Mesendoderm (in vitro differentiated cells): ENCODE measurements at regions not wholly inside any gene's neighbourhood (a gene's known extent, or its start where the extent isn't known, plus 50 kb on each side); places are given as distances from the start of the nearest gene placed in this dataset.
"Not testable (repeated sequence)": the region's sequence is repeated elsewhere in the genome, so short reads cannot be mapped to it uniquely, and the experiment has no call there.

Experiments
- DNase-seq: peaks from one replicate; pipeline ENCODE4 v3.0.0; 2013
- H2AK5ac ChIP-seq: 2 replicates; pipeline ENCODE4 v1.6.1; 2013; ENCODE audit warnings: low read length, inconsistent platforms
- H2BK120ac ChIP-seq: 2 replicates; pipeline ENCODE4 v1.6.1; 2013; ENCODE audit warnings: low read depth, mild to moderate bottlenecking, low read length, moderate library complexity, mixed read lengths
- H2BK15ac ChIP-seq: replicated peaks from 2 replicates; pipeline ENCODE4 v1.6.1; 2013; ENCODE audit warnings: low read depth, mild to moderate bottlenecking, moderate library complexity
- H2BK5ac ChIP-seq: 2 replicates; pipeline ENCODE4 v1.6.1; 2013; ENCODE audit warnings: low read length, inconsistent platforms
- H3K18ac ChIP-seq: 2 replicates; pipeline ENCODE4 v1.6.1; 2013; ENCODE audit warnings: mild to moderate bottlenecking, low read length, mixed read lengths
- H3K23ac ChIP-seq: one replicate; pipeline ENCODE4 v1.6.1; 2013; ENCODE audit warnings: low read length
- H3K27ac ChIP-seq: 2 replicates; pipeline ENCODE4 v1.5.1; 2013; ENCODE audit warnings: low read depth, mild to moderate bottlenecking, inconsistent platforms, low read length, moderate library complexity
- H3K27me3 ChIP-seq: 2 replicates; pipeline ENCODE4 v1.6.1; 2013; ENCODE audit warnings: low read length, control low read depth, mild to moderate bottlenecking, inconsistent platforms; ENCODE audit not compliant: insufficient read depth, poor library complexity
- H3K36me3 ChIP-seq: 2 replicates; pipeline ENCODE4 v1.6.1; 2013; ENCODE audit warnings: low read length, inconsistent platforms; ENCODE audit not compliant: control insufficient read depth, insufficient read depth
- H3K4ac ChIP-seq: one replicate; pipeline ENCODE4 v1.6.1; 2013; ENCODE audit warnings: low read depth, mild to moderate bottlenecking, low read length, moderate library complexity
- H3K4me1 ChIP-seq: 2 replicates; pipeline ENCODE4 v1.6.1; 2013; ENCODE audit warnings: low read depth, low read length, inconsistent platforms; ENCODE audit not compliant: control insufficient read depth
- H3K4me2 ChIP-seq: 2 replicates; pipeline ENCODE4 v1.6.1; 2013; ENCODE audit warnings: low read length
- H3K4me3 ChIP-seq: 2 replicates; pipeline ENCODE4 v1.5.1; 2013; ENCODE audit warnings: mild to moderate bottlenecking, low read length
- H3K56ac ChIP-seq: one replicate; pipeline ENCODE4 v1.6.1; 2013; ENCODE audit warnings: low read length
- H3K79me1 ChIP-seq: 2 replicates; pipeline ENCODE4 v1.6.1; 2013; ENCODE audit warnings: low read length, inconsistent platforms
- H3K79me2 ChIP-seq: 2 replicates; pipeline ENCODE4 v1.6.1; 2013; ENCODE audit warnings: mild to moderate bottlenecking, low read length; ENCODE audit not compliant: control insufficient read depth, insufficient read depth
- H3K9ac ChIP-seq: 2 replicates; pipeline ENCODE4 v1.6.1; 2013; ENCODE audit warnings: low read length, inconsistent platforms
- H4K5ac ChIP-seq: one replicate; pipeline ENCODE4 v1.6.1; 2013; ENCODE audit warnings: low read length
- H4K8ac ChIP-seq: one replicate; pipeline ENCODE4 v1.6.1; 2013; ENCODE audit warnings: low read depth, mild to moderate bottlenecking, control low read depth, low read length, moderate library complexity
- WGBS: extraction: QIAGEN DNeasy Blood & Tissue Kit; methylation state at CpG from one replicate; pipeline ENCODE4 v1.1.7; 2013; ENCODE audit warnings: low lambda C conversion rate, missing lambda C conversion rate; ENCODE audit not compliant: insufficient coverage; ENCODE audit errors: extremely low coverage; 5-methylcytosine and 5-hydroxymethylcytosine counted together

DNA sequence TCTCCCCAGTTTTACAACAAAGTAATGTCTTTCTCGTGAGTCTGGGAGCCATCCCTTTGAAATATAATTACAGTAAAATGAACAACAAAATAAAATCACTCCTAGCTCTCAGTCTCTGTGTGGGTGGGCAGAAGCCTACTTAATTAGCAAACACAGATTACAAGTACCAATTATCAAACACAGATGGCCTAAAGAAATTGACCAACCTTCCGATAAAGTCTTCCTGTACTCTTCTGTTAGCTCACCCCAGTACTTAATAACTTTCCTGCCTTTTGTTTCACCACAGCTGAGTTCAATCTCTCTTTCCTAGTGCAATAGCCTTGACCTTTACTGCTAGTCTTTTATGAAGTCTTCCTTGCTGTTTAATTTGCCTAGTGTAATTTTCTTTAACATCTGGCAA, 719.2 kb upstream of the MBL2 start:
- Histone ChIP-seq H2AK5ac (no peak overlapping the region), H2BK5ac (no peak overlapping the region), H2BK15ac (no peak overlapping the region), H3K4ac (no peak overlapping the region), H3K18ac (peak overlapping the region; percentile 20), H4K5ac (no peak overlapping the region), H3K27me3 (no peaks in the 10 kb centered on the region), H3K79me1 (no peaks in the 10 kb centered on the region), H2BK120ac (peak overlapping the region; percentile 93), H3K9ac (no peak overlapping the region), H3K27ac (no peak overlapping the region), H3K23ac (no peak overlapping the region), H3K4me1 (no peaks in the 10 kb centered on the region), H3K79me2 (no peaks in the 10 kb centered on the region), H3K4me2 (no peak overlapping the region), H3K56ac (peak overlapping the region; percentile 6), H3K36me3 (no peaks in the 10 kb centered on the region), H3K4me3 (no peak overlapping the region), H4K8ac (no peak overlapping the region)
- DNase-seq, result no peak
- no CpG with 5 or more reads among the region's 2 CpGs for WGBS

DNA sequence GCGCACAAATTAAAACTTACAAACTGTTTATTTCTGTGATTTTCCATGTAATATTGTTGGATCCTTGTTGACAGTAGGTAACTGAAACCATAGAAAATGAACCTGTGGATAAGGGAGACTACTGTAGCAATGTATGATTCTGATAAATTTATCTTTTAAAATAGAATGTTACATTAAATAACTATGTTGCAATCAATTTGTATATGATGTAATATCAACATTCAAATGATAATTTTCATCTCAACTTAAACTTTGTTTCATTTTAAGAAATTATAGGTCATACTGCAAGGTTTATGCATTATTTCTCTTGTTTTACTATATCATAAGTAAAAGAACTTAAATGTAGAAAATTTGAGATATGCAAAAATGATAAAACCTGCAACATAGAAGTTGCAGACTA, 718.0 kb upstream of the MBL2 start:
- Histone ChIP-seq H4K5ac (no peak overlapping the region), H3K4me2 (no peak overlapping the region), H3K36me3 (no peaks in the 10 kb centered on the region), H3K27me3 (no peaks in the 10 kb centered on the region), H2BK15ac (no peak overlapping the region), H3K18ac (no peak overlapping the region), H3K4ac (no peak overlapping the region), H3K79me2 (no peaks in the 10 kb centered on the region), H3K4me3 (no peak overlapping the region), H4K8ac (no peak overlapping the region), H3K9ac (no peak overlapping the region), H3K56ac (no peak overlapping the region), H2AK5ac (no peak overlapping the region), H3K23ac (no peak overlapping the region), H3K4me1 (no peaks in the 10 kb centered on the region), H2BK5ac (no peak overlapping the region), H2BK120ac (no peak overlapping the region), H3K79me1 (no peaks in the 10 kb centered on the region), H3K27ac (peak overlapping the region; percentile 57)
- DNase-seq, result no peak
- WGBS, result no CpG with 5 or more reads among the region's 1 CpG

DNA sequence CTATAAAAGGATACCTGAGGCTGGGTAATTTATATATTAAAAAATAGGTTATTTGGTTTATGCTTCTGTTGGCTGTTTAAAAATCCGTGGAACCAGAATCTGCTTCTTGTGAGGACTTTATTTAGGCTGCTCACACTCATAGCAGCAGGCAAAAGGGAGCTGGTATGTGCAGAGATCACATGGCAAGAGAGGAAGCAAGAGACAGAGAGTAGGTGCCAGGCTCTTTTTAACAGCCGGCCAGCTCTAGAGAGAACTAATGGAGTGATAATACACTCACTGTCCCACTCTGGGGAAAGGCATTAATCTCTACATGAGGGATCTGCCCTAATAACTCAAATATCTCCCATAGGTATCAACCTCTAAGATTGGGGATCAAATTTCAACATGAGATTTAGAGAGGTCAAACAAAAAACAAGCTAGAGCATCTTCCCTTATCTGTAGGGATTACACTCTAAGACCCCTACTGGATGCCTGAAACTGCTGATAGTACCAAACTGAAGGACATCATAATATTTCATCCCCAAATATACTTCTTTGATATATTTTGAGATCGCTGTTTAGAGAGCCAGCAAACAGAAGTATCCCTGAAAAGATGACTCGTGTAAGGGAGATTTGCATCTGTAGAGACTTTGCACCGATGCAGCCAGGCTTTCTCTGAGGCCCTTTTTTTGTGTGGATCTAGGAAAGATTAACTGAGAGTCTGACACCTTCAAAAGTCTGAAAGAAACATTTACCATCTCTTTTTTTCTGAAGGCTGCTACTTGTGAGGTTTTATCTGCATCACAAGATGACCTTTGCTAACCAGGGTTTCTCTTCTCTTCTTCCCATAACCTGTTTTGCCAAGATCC, 717.0 kb upstream of the MBL2 start:
- Histone ChIP-seq H3K79me1 (no peaks in the 10 kb centered on the region), H2AK5ac (no peak overlapping the region), H3K4me2 (no peak overlapping the region), H3K23ac (no peak overlapping the region), H3K4me3 (no peak overlapping the region), H3K4me1 (no peaks in the 10 kb centered on the region), H2BK15ac (no peak overlapping the region), H3K4ac (peak overlapping the region; percentile 81), H3K79me2 (no peaks in the 10 kb centered on the region), H2BK5ac (peak overlapping the region; percentile 51), H3K27me3 (no peaks in the 10 kb centered on the region), H4K8ac (no peak overlapping the region), H3K56ac (peak overlapping the region; percentile 70), H3K36me3 (no peaks in the 10 kb centered on the region), H3K18ac (peak overlapping the region; percentile 56), H2BK120ac (peak overlapping the region; percentile 51), H3K27ac (peak overlapping the region; percentile 94), H3K9ac (no peak overlapping the region), H4K5ac (no peak overlapping the region)
- peak; percentile 89 for DNase-seq
- no CpG with 5 or more reads among the region's 5 CpGs for WGBS

DNA sequence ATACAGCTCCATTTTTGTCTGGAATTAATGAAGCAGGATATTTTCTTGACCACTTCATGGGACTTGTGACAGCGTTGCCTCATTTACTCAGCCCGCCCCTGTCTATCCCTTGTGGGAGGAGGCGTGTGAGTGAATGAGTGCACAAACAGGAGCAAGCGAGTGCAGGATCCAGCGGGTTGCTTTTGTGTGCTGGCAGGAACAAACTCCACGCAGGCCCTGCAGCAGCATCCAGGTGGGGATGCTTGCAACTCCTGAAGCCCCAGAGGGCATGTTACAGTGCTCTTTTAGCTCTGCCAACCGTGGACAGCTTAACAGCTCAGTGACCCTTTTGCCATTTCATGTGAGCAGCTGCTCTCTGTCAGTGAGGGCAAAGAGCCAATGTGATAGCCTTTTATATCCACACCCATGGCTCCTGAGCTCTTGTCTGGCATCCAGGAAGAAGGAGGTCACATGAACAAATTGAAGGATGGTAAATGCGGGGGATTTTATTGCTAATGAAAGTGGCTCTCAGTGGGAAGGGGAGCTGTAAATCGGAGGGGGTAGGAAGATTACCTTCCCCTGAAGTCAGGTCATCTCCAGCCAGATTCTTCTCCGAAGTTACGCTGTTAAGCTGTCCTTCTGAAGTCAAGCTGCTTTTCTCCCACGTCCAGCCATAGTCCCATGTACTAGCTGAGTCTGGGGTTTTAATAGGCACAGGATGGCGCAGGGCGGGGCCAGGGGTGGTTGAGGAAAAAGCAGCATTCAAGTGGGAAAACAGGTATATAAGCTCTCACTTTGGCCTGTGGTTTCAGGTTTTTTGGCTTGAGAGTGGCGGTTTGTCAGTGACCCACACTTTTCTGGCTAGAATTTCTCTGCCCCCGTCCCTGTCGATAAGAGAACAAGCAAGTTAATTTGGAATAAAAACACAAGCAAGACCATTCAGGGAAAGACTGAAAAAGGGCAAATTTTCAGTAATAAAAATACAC, 714.7 kb upstream of the MBL2 start:
- H4K8ac ChIP-seq, result peak overlapping the region; percentile 82
- no peaks in the 10 kb centered on the region for H3K79me2 ChIP-seq
- H3K4me3 ChIP-seq, result no peak overlapping the region
- H2AK5ac ChIP-seq, result peak overlapping the region; percentile 76
- H3K4me2 ChIP-seq, result no peak overlapping the region
- H3K9ac ChIP-seq, result no peak overlapping the region
- H3K18ac ChIP-seq, result peak overlapping the region; percentile 64
- DNase-seq, result no peak
- H3K79me1 ChIP-seq, result no peaks in the 10 kb centered on the region
- no peak overlapping the region for H4K5ac ChIP-seq
- H3K36me3 ChIP-seq, result no peaks in the 10 kb centered on the region
- peak overlapping the region; percentile 9 for H3K56ac ChIP-seq
- H2BK5ac ChIP-seq, result peak overlapping the region; percentile 61
- no CpG with 5 or more reads among the region's 17 CpGs for WGBS
- H3K4ac ChIP-seq, result no peak overlapping the region
- peak overlapping the region; percentile 61 for H2BK120ac ChIP-seq
- H2BK15ac ChIP-seq, result no peak overlapping the region
- no peak overlapping the region for H3K23ac ChIP-seq
- H3K4me1 ChIP-seq, result no peaks in the 10 kb centered on the region
- no peak overlapping the region for H3K27ac ChIP-seq
- no peaks in the 10 kb centered on the region for H3K27me3 ChIP-seq

DNA sequence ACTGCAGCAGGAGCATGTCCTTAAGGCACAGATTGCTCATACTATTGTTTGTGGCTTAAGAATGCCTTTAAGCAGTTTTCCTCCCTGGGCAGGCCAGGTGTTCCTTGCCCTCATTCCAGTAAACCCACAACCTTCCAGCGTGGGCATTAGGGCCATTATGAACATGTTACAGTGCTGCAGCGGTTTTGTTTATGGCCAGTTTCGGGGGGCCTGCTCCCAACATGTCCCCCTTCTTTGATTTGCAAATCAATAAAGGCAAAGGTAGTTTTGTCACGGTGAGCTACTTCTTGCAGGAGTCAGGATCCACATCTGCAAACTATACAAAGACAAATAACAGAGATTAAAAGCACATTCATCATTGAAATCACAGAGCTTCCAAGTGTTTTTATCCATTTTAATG, 712.8 kb upstream of the MBL2 start:
- not testable (repeated sequence) for H2AK5ac ChIP-seq, H3K4me2 ChIP-seq, H2BK120ac ChIP-seq, H3K4ac ChIP-seq, H4K8ac ChIP-seq, H3K79me1 ChIP-seq, H2BK5ac ChIP-seq, H3K79me2 ChIP-seq, H3K4me3 ChIP-seq, H3K23ac ChIP-seq, H3K4me1 ChIP-seq, H3K36me3 ChIP-seq, H3K56ac ChIP-seq, H2BK15ac ChIP-seq, H3K18ac ChIP-seq, H3K27me3 ChIP-seq, H3K27ac ChIP-seq, H4K5ac ChIP-seq, H3K9ac ChIP-seq
- no CpG with 5 or more reads among the region's 4 CpGs for WGBS
- DNase-seq, result peak; percentile 29
